Lower leg skin (tissue), 3 donors: ENCODE measurements at regions not wholly inside any gene's neighbourhood (a gene's known extent, or its start where the extent isn't known, plus 50 kb on each side); places are given as distances from the start of the nearest gene placed in this dataset.

Source experiments
- POLR2A ChIP-seq, 2 donors: fragments of 450-650 bp; IDR thresholded peaks; one replicate each; pipeline ENCODE4 v1.6.1; 2016 to 2017; ENCODE audit warnings: antibody characterized with exemption in 2 of 2, mild to moderate bottlenecking in 1 of 2, moderate library complexity in 1 of 2
- TF ChIP-seq, protein P1 (sequence below), 3 donors: fragments of 450-650 bp; IDR thresholded peaks; one replicate each; pipeline ENCODE4 v1.5.1; 2016; ENCODE audit warnings: antibody characterized with exemption in 3 of 3, mild to moderate bottlenecking in 3 of 3, moderate library complexity in 2 of 3

DNA sequence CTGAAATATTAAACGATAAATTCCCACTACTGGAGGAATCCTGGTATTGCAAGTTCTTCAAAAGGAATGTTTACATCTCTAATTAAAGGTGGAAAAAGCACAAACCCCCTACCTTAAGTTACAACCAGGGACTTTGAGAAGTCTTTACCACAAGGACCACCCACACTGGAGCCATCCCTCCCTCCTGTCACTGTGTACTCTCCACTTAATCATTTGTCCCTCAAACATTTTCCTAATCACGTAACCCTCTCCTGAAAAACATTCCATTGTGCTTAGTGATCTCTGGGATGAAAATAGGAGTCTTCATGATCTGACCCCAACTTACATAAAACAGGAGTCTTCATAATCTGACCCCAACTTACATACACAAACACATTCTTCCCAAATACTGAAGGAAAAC lies 85.7 kb downstream of the SUCLG1 start:
- TF ChIP-seq, protein P1, sequence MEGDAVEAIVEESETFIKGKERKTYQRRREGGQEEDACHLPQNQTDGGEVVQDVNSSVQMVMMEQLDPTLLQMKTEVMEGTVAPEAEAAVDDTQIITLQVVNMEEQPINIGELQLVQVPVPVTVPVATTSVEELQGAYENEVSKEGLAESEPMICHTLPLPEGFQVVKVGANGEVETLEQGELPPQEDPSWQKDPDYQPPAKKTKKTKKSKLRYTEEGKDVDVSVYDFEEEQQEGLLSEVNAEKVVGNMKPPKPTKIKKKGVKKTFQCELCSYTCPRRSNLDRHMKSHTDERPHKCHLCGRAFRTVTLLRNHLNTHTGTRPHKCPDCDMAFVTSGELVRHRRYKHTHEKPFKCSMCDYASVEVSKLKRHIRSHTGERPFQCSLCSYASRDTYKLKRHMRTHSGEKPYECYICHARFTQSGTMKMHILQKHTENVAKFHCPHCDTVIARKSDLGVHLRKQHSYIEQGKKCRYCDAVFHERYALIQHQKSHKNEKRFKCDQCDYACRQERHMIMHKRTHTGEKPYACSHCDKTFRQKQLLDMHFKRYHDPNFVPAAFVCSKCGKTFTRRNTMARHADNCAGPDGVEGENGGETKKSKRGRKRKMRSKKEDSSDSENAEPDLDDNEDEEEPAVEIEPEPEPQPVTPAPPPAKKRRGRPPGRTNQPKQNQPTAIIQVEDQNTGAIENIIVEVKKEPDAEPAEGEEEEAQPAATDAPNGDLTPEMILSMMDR (IDR thresholded peaks at IDR 0.05) = no peak
- TF ChIP-seq POLR2A (IDR thresholded peaks at IDR 0.05) = no peak
